Peyer's patch (tissue), 4 donors: ENCODE measurements at regions not wholly inside any gene's neighbourhood (a gene's known extent, or its start where the extent isn't known, plus 50 kb on each side); places are given as distances from the start of the nearest gene placed in this dataset.

Source experiments
- DNase-seq, 3 donors: peaks; one replicate each; pipeline ENCODE4 v3.0.0-alpha.2; 2017 to 2019
- H3K27ac ChIP-seq, 4 donors: fragments of 200-600 bp; sonication (generic); one replicate each; pipeline ENCODE4 v1.5.1; 2016 to 2019
- H3K27me3 ChIP-seq, 2 donors: fragments of 200-600 bp; sonication (generic); one replicate each; pipeline ENCODE4 v1.5.1; 2019
- H3K36me3 ChIP-seq, 3 donors: fragments of 200-600 bp; sonication (generic); one replicate each; pipeline ENCODE4 v1.5.1; 2016 to 2019
- H3K4me1 ChIP-seq, 4 donors: fragments of 200-600 bp; sonication (generic); one replicate each; pipeline ENCODE4 v1.5.1; 2016 to 2019
- H3K4me3 ChIP-seq, 4 donors: fragments of 200-600 bp; sonication (generic); 1 replicate in 3 of 4; 2 replicates in 1 of 4; pipeline ENCODE4 v1.5.1; 2016 to 2019; ENCODE audit warnings: mild to moderate bottlenecking in 1 of 4
- H3K9me3 ChIP-seq, 4 donors: fragments of 200-600 bp; sonication (generic); one replicate each; pipeline ENCODE4 v1.5.1; 2016 to 2019; ENCODE audit warnings: mild to moderate bottlenecking in 1 of 4
- CTCF ChIP-seq, 6 experiments: fragments of 450-650 bp in 4 of 6; fragments of 200-600 bp in 2 of 6; sonication (generic) in 1 of 6; IDR thresholded peaks; one replicate each; pipeline ENCODE4 v1.5.1; 2017 to 2019; ENCODE audit warnings: antibody characterized with exemption in 6 of 6, mild to moderate bottlenecking in 3 of 6, moderate library complexity in 1 of 6
- POLR2A ChIP-seq, 2 donors: fragments of 450-650 bp; IDR thresholded peaks; one replicate each; pipeline ENCODE4 v1.5.1; 2017; ENCODE audit warnings: antibody characterized with exemption in 2 of 2, mild to moderate bottlenecking in 2 of 2, moderate library complexity in 2 of 2

GRCh38 chr13:50691681-50692263 lies 151.7 kb downstream of the DLEU7 start:
- H3K9me3 ChIP-seq: no peaks in the 10 kb centered on the region
- no peak for TF ChIP-seq POLR2A (IDR thresholded peaks at IDR 0.05)
- TF ChIP-seq CTCF (IDR thresholded peaks at IDR 0.05): no peak
- H3K4me1 ChIP-seq: no peaks in the 10 kb centered on the region
- H3K4me3 ChIP-seq: no peak overlapping the region
- peak overlapping the region in 2 of 4 donors; percentile 27 to 31 for H3K27ac ChIP-seq
- H3K27me3 ChIP-seq: no peaks in the 10 kb centered on the region
- no peak for DNase-seq
- H3K36me3 ChIP-seq: no peaks in the 10 kb centered on the region

DNA sequence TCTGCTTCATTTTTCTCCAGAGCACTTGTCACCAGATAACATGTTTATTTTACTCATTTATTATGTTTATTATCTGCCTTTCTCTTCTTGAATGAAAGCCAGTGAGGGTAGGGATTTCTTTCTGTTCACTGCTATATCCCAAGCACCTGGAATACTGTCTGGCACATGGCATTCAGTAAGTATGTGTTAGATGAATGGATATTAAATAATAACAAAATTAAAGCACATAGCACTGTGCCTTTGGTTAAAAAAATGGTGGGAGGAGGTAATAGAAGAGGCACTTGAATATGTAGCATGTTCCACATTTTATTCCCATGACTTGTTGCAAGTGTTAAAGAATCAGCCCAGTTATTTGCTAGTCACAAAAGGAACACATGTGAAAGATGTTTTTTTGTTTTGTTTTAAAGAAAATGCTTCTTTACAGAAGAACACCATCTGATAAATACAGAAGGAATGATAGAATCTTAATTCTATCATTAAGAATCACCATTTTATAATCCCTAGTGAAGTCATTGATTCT lies 151.0 kb downstream of the DLEU7 start:
- DNase-seq: no peak
- H3K4me1 ChIP-seq: no peaks in the 10 kb centered on the region
- no peak overlapping the region for H3K27ac ChIP-seq

GRCh38 chr13:50693727-50694126 lies 149.8 kb downstream of the DLEU7 start:
- H3K27me3 ChIP-seq: no peaks in the 10 kb centered on the region
- H3K4me3 ChIP-seq: no peak overlapping the region
- H3K4me1 ChIP-seq: no peaks in the 10 kb centered on the region
- no peaks in the 10 kb centered on the region for H3K36me3 ChIP-seq
- no peak for DNase-seq
- H3K9me3 ChIP-seq: no peaks in the 10 kb centered on the region
- TF ChIP-seq POLR2A (IDR thresholded peaks at IDR 0.05): no peak
- no peak for TF ChIP-seq CTCF (IDR thresholded peaks at IDR 0.05)
- peak overlapping the region in 1 of 4 donors; percentile 42 for H3K27ac ChIP-seq

More for the DNA sequence above, 151.0 kb downstream of the DLEU7 start:
- Histone ChIP-seq H3K27me3 (no peaks in the 10 kb centered on the region), H3K9me3 (no peaks in the 10 kb centered on the region), H3K36me3 (no peaks in the 10 kb centered on the region), H3K4me3 (no peak overlapping the region)
- TF ChIP-seq CTCF (IDR thresholded peaks at IDR 0.05) (no peak), POLR2A (IDR thresholded peaks at IDR 0.05) (no peak)

GRCh38 chr13:50697746-50698539 lies 145.5 kb downstream of the DLEU7 start:
- no peaks in the 10 kb centered on the region for H3K27me3 ChIP-seq
- no peak overlapping the region for H3K27ac ChIP-seq
- no peaks in the 10 kb centered on the region for H3K36me3 ChIP-seq
- DNase-seq: no peak
- H3K4me3 ChIP-seq: no peak overlapping the region
- no peak for TF ChIP-seq CTCF (IDR thresholded peaks at IDR 0.05)
- no peak for TF ChIP-seq POLR2A (IDR thresholded peaks at IDR 0.05)
- H3K4me1 ChIP-seq: no peaks in the 10 kb centered on the region
- no peaks in the 10 kb centered on the region for H3K9me3 ChIP-seq

GRCh38 chr13:50699874-50700663 lies 143.4 kb downstream of the DLEU7 start:
- H3K9me3 ChIP-seq: no peaks in the 10 kb centered on the region
- no peak overlapping the region for H3K27ac ChIP-seq
- DNase-seq: no peak
- H3K27me3 ChIP-seq: no peaks in the 10 kb centered on the region
- no peaks in the 10 kb centered on the region for H3K4me1 ChIP-seq
- H3K36me3 ChIP-seq: no peaks in the 10 kb centered on the region
- TF ChIP-seq POLR2A (IDR thresholded peaks at IDR 0.05) (no peak), CTCF (IDR thresholded peaks at IDR 0.05) (no peak)
- H3K4me3 ChIP-seq: no peak overlapping the region
